ENCODE measurements at regions not wholly inside any gene's neighbourhood (a gene's known extent, or its start where the extent isn't known, plus 50 kb on each side); places are given as distances from the start of the nearest gene placed in this dataset.

DNA sequence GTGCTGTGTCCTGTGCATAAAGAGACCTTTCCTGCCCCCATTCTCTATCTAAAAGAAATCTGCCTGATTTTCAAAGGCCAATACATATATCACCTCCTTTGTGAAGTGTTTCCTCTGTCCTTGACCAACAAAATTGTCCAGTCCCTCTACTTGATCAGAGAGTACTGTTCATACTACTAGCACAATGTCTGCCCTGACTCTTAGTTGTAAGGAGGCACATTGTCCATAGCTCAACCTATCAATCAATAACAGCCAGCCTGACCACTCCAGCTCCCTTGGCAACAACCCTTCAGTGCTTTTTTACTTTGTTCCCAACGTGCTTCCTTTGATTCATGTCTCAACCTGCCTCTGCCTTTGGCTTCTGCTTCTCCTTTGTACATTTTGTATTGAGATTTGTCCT is 398.9 kb downstream of the TRIB2 start:
- in situ Hi-C loops (cut with MboI; ENCODE audit: low sequenced_read_pairs in 4 of 4) (no loop called here), intact Hi-C loops (cut with DNase I; ENCODE audit: low total_unique reads) (no loop called here)
- no peak for ATAC-seq
- Histone ChIP-seq H3K4me3 (no peak overlapping the region), H3K27ac (no peak overlapping the region), H3K4me1 (no peaks in the 10 kb centered on the region), H3K36me3 (no peaks in the 10 kb centered on the region), H3K9me3 (no peaks in the 10 kb centered on the region), H3K27me3 (no peaks in the 10 kb centered on the region)
- TF ChIP-seq, protein P1, sequence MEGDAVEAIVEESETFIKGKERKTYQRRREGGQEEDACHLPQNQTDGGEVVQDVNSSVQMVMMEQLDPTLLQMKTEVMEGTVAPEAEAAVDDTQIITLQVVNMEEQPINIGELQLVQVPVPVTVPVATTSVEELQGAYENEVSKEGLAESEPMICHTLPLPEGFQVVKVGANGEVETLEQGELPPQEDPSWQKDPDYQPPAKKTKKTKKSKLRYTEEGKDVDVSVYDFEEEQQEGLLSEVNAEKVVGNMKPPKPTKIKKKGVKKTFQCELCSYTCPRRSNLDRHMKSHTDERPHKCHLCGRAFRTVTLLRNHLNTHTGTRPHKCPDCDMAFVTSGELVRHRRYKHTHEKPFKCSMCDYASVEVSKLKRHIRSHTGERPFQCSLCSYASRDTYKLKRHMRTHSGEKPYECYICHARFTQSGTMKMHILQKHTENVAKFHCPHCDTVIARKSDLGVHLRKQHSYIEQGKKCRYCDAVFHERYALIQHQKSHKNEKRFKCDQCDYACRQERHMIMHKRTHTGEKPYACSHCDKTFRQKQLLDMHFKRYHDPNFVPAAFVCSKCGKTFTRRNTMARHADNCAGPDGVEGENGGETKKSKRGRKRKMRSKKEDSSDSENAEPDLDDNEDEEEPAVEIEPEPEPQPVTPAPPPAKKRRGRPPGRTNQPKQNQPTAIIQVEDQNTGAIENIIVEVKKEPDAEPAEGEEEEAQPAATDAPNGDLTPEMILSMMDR (IDR thresholded peaks at IDR 0.05 in 4 of 5, conservative IDR thresholded peaks at IDR 0.05 in 1 of 5): no peak
- TF ChIP-seq POLR2A (IDR thresholded peaks at IDR 0.05): no peak
- DNase-seq: no peak

DNA sequence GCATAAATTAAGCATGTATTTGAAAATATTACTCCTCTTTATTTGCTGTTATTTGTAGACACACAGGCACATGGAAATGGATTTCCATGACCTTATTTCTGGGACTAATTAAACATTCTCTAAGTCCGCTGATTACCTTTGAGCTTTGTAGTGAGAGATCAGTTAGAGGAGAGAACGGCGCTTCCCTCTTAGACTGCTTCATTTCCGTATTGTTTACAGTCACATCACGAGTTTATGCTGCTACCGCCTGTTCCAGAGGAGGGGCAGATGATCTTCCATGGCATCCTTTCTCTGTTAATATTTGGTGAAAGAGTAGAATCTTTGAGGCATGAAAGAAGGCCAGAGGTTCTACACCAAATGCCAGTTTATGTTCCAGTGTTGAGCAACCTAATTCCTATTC is 404.4 kb downstream of the TRIB2 start:
- TF ChIP-seq, protein P1 (IDR thresholded peaks at IDR 0.05 in 4 of 5, conservative IDR thresholded peaks at IDR 0.05 in 1 of 5): no peak
- no peak for TF ChIP-seq POLR2A (IDR thresholded peaks at IDR 0.05)
- H3K27me3 ChIP-seq: no peaks in the 10 kb centered on the region
- intact Hi-C loops (cut with DNase I; ENCODE audit: low total_unique reads): no loop called here
- no peak overlapping the region for H3K27ac ChIP-seq
- no peak for ATAC-seq
- H3K36me3 ChIP-seq: no peaks in the 10 kb centered on the region
- in situ Hi-C loops (cut with MboI; ENCODE audit: low sequenced_read_pairs in 4 of 4): no loop called here
- no peaks in the 10 kb centered on the region for H3K9me3 ChIP-seq
- no peaks in the 10 kb centered on the region for H3K4me1 ChIP-seq
- no peak for DNase-seq
- no peak overlapping the region for H3K4me3 ChIP-seq

DNA sequence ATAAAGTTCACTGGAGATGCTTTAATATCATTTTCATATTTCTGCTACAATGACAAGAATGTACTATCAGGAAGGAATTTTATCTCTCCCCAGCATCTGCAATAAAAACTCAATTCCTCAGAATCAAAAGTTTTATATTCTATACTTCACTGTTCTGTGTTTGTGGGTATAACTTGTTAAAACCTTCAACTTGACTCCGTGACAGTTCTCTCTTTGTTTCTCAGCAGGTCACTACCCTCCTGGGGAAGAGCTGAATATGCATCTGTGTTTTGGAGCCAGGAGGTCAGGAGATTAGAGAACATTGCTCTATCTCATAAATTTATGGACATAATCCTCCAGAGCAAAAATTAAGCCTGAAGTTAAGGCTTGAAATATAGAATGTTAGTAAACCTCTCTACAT is 411.4 kb downstream of the TRIB2 start:
- Histone ChIP-seq H3K4me1 (no peaks in the 10 kb centered on the region), H3K36me3 (no peaks in the 10 kb centered on the region), H3K9me3 (no peaks in the 10 kb centered on the region), H3K4me3 (no peak overlapping the region), H3K27me3 (no peaks in the 10 kb centered on the region), H3K27ac (no peak overlapping the region)
- ATAC-seq (no peak), DNase-seq (no peak)
- in situ Hi-C loops (cut with MboI; ENCODE audit: low sequenced_read_pairs in 4 of 4) (no loop called here), intact Hi-C loops (cut with DNase I; ENCODE audit: low total_unique reads) (no loop called here)
- TF ChIP-seq POLR2A (IDR thresholded peaks at IDR 0.05): no peak
- TF ChIP-seq, protein P1 (IDR thresholded peaks at IDR 0.05 in 4 of 5, conservative IDR thresholded peaks at IDR 0.05 in 1 of 5): no peak

DNA sequence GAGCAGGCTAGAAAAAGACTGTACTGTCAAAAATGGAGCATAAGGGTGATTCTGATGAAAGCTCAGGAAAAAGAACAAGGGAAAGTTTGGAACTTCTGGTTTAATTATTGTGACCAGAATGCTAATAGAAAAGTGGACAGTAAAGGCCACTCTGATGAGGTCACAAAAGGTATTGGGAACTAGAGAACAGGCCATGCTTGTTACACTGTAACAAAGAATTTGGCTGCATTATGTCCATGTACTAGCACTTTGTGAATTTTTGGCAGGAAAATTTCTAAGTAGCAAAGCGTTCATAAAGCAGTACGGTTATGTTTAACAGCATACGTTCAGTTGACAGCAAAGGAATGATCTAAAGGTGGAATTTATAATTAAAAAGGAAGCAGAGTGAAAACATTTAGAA is 418.6 kb downstream of the TRIB2 start:
- ATAC-seq: no peak
- TF ChIP-seq, protein P1 (IDR thresholded peaks at IDR 0.05 in 4 of 5, conservative IDR thresholded peaks at IDR 0.05 in 1 of 5): no peak
- TF ChIP-seq POLR2A (IDR thresholded peaks at IDR 0.05): no peak

DNA sequence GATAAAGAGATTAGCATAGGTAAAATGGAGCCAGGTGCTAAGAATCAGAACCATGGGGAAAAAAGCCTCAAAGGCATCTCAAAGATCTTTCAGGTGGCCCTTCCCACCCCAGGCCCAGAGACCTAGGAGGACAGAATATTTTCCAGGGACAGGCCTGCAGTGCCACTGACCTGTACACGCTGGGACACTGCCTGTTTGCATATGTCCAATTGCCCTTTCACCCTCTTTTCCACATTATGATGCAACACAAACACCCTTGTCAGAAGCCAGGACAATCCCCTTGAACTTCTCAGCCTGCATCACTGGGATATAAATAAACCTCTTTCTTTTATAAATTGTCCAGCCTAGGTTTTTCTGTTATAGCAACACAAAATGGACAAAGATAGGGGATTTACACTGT is 419.1 kb downstream of the TRIB2 start:
- Histone ChIP-seq H3K27me3 (no peaks in the 10 kb centered on the region), H3K36me3 (no peaks in the 10 kb centered on the region), H3K4me3 (no peak overlapping the region), H3K4me1 (no peaks in the 10 kb centered on the region), H3K9me3 (no peaks in the 10 kb centered on the region), H3K27ac (no peak overlapping the region)
- no peak for DNase-seq
- intact Hi-C loops (cut with DNase I; ENCODE audit: low total_unique reads): no loop called here
- TF ChIP-seq POLR2A (IDR thresholded peaks at IDR 0.05): no peak
- TF ChIP-seq, protein P1 (IDR thresholded peaks at IDR 0.05 in 4 of 5, conservative IDR thresholded peaks at IDR 0.05 in 1 of 5): no peak
- ATAC-seq: no peak
- in situ Hi-C loops (cut with MboI; ENCODE audit: low sequenced_read_pairs in 4 of 4): no loop called here

More for the DNA sequence above, 418.6 kb downstream of the TRIB2 start:
- no peak overlapping the region for H3K27ac ChIP-seq
- in situ Hi-C loops (cut with MboI; ENCODE audit: low sequenced_read_pairs in 4 of 4): no loop called here
- H3K36me3 ChIP-seq: no peaks in the 10 kb centered on the region
- H3K4me1 ChIP-seq: no peaks in the 10 kb centered on the region
- H3K9me3 ChIP-seq: no peaks in the 10 kb centered on the region
- DNase-seq: no peak
- no peaks in the 10 kb centered on the region for H3K27me3 ChIP-seq
- no peak overlapping the region for H3K4me3 ChIP-seq
- intact Hi-C loops (cut with DNase I; ENCODE audit: low total_unique reads): no loop called here

Measured in gastrocnemius medialis (tissue), 4 donors.